ENCODE measurements at regions not wholly inside any gene's neighbourhood (a gene's known extent, or its start where the extent isn't known, plus 50 kb on each side); places are given as distances from the start of the nearest gene placed in this dataset.

DNA sequence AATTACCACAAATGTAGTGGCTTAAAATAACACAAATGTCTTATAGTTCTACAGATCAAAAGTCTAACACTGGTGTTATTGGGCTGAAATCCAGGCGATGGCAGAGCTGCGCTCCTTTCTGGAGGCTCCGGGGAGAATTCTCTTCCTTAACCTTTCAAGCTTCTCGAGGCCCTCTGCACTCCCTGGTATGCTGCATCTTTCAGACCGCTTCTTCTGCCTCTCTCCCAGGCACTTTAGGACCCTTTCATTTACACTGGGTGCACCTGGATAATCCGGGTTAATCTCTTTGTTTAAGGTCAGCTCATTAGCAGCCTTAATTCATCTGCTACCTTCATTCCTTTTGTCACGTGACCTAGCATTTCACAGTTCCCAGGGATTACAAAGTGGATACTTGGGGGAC is 211.3 kb upstream of the RFC3 start:
- Histone ChIP-seq H3K27ac (ENCODE audit: low read length) (no peak overlapping the region), H3K9me3 (no peaks in the 10 kb centered on the region), H3K27me3 (replicated peaks in 1 of 2; ENCODE audit: control insufficient read depth in 2 of 2, extremely low read depth in 1 of 2, insufficient read depth in 2 of 2, low read length in 1 of 2) (no peaks in the 10 kb centered on the region), H3K4me3 (ENCODE audit: control insufficient read depth in 1 of 2, extremely low read depth in 1 of 2, low read length in 1 of 2) (no peak overlapping the region), H3K4me1 (ENCODE audit: control insufficient read depth in 1 of 2, extremely low read depth in 1 of 2, insufficient read depth in 2 of 2, low read length in 2 of 2) (peaks cover 0 to 13% of the 10 kb centered on the region in 2 experiments), H3K36me3 (ENCODE audit: control insufficient read depth in 2 of 2, extremely low read depth in 1 of 2, insufficient read depth in 1 of 2, low read length in 1 of 2) (no peaks in the 10 kb centered on the region)
- WGBS (ENCODE audit: insufficient coverage): 96% methylated on average over 5 of the region's 7 CpGs
- peaks cover 16 to 18% (median 17%) of the 10 kb centered on the region in 3 donors for H3K4me1 Mint-ChIP-seq
- DNase-seq: no peak
- CTCF ChIA-PET: interaction anchor here in 1 of 2 donors (0.7 kb wide), 1 partner anchor 627 kb away, joined by 4 read pairs; no protein-coding TSS in a partner anchor
- POLR2A ChIA-PET: interaction anchor here in 1 of 2 donors (0.6 kb wide), 1 partner anchor 273 kb away, joined by 5 read pairs; no protein-coding TSS in a partner anchor
- no peak for ATAC-seq (replicated peaks in 1 of 4)
- no peak overlapping the region for H3K4me3 Mint-ChIP-seq
- peaks cover 3% of the 10 kb centered on the region for H3K36me3 Mint-ChIP-seq
- peaks cover 2 to 6% of the 10 kb centered on the region in 2 donors for H3K27me3 Mint-ChIP-seq
- H3K9me3 Mint-ChIP-seq: peaks cover 3 to 4% (median 4%) of the 10 kb centered on the region in 3 donors
- H3K27ac Mint-ChIP-seq: no peak overlapping the region

DNA sequence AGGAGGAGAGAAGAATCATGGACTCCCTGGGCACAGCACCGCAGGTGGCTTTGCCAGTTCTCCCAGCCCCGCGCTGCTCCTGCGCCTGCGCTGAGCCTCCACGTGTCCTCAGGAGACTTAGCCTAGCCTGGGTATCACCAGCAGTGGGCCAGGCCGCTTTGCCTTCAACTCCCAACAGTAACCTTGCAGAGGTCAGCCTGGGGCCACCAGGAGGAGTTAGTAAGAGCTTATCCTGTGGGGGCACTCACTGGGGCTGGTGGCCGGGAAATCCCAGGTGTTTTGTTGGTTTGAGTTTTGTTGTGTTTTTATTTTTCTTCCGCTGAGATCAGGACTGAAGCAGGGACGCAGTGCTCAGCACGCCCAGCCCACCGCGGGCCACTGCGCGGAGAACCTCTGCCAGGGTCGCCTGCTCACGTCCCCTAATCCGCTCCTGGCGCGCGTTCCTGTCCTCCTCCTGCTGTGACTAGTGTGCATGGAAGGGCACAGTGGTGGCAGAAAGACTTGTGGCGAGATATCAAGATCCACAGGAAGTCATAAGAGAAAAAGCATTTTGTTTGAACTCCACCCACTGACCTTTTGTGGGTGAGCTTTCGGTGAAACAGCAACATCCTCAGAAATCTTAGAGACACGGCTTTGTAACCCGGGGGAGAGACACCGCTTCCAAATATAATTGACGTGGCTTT is 207.4 kb upstream of the RFC3 start:
- H3K27ac ChIP-seq (ENCODE audit: low read length): peak overlapping the region; percentile 74
- CTCF ChIA-PET: interaction anchor here (0.6 to 1.0 kb wide), 2 partner anchors 68 to 970 kb away, joined by 4 to 5 read pairs; no protein-coding TSS in a partner anchor

DNA sequence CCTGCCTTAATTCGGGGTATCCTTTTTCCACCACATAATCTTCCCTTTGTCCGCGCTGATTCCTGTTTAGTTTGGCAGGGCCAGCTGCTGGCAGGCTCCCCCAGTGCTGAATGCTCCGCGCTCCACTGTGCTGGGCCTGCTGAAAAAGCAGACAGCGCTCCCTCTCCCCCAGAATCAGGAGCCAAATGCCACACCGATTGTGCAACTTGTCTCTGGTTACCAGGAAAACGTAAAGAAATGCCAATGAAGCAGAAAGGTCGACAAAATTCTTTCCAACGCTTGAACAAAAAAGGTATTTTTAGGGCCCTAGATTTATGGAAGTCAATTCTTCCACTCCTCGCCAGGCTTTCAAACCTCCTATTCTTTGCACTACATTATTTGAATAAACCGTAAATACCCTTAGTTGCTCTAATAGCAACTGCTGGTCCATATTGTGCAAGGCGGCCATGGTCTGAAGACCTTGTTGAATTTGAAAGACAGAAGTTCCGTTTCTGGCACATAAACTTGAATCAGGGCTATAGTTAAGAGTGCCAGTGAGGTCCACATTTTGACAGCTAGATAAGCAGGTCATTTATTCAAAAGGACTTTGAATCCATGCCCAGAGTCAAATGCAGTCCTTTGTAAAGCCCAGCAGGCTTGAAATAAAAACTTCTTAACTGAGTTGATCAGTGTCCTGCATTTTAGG is 206.7 kb upstream of the RFC3 start:
- CTCF ChIA-PET: interaction anchor here in 1 of 2 donors (1.0 kb wide), 1 partner anchor 68 kb away, joined by 4 read pairs; no protein-coding TSS in a partner anchor
- Histone ChIP-seq H3K4me1 (ENCODE audit: control insufficient read depth in 1 of 2, extremely low read depth in 1 of 2, insufficient read depth in 2 of 2, low read length in 2 of 2) (peaks cover 0 to 13% of the 10 kb centered on the region in 2 experiments), H3K27me3 (replicated peaks in 1 of 2; ENCODE audit: control insufficient read depth in 2 of 2, extremely low read depth in 1 of 2, insufficient read depth in 2 of 2, low read length in 1 of 2) (no peaks in the 10 kb centered on the region), H3K36me3 (ENCODE audit: control insufficient read depth in 2 of 2, extremely low read depth in 1 of 2, insufficient read depth in 1 of 2, low read length in 1 of 2) (no peaks in the 10 kb centered on the region), H3K27ac (ENCODE audit: low read length) (peak overlapping the region; percentile 74), H3K4me3 (ENCODE audit: control insufficient read depth in 1 of 2, extremely low read depth in 1 of 2, low read length in 1 of 2) (peak overlapping the region in 1 of 2 donors; percentile 41), H3K9me3 (no peaks in the 10 kb centered on the region)
- peaks cover 31 to 34% (median 33%) of the 10 kb centered on the region in 3 donors for H3K4me1 Mint-ChIP-seq
- no peaks in the 10 kb centered on the region for H3K9me3 Mint-ChIP-seq
- 57% methylated on average over 11 of the region's 14 CpGs for WGBS (ENCODE audit: insufficient coverage)
- H3K27me3 Mint-ChIP-seq: peaks cover 0 to 19% of the 10 kb centered on the region in 2 donors
- peak overlapping the region; percentile 67 to 82 (median 70) for H3K4me3 Mint-ChIP-seq
- H3K27ac Mint-ChIP-seq: peak overlapping the region; percentile 91 to 95
- H3K36me3 Mint-ChIP-seq: no peaks in the 10 kb centered on the region
- POLR2A ChIA-PET: interaction anchor here in 1 of 2 donors (1.0 kb wide), 1 partner anchor 67 kb away, joined by 3 read pairs; no protein-coding TSS in a partner anchor
- DNase-seq: peak in 2 of 35 experiments; percentile 0 to 1
- ATAC-seq (replicated peaks in 1 of 4): peak; percentile 16 to 37 (median 20)

More for the DNA sequence above, 207.4 kb upstream of the RFC3 start:
- Histone ChIP-seq H3K27me3 (replicated peaks in 1 of 2; ENCODE audit: control insufficient read depth in 2 of 2, extremely low read depth in 1 of 2, insufficient read depth in 2 of 2, low read length in 1 of 2) (no peaks in the 10 kb centered on the region), H3K4me1 (ENCODE audit: control insufficient read depth in 1 of 2, extremely low read depth in 1 of 2, insufficient read depth in 2 of 2, low read length in 2 of 2) (peaks cover 0 to 13% of the 10 kb centered on the region in 2 experiments), H3K36me3 (ENCODE audit: control insufficient read depth in 2 of 2, extremely low read depth in 1 of 2, insufficient read depth in 1 of 2, low read length in 1 of 2) (no peaks in the 10 kb centered on the region), H3K9me3 (no peaks in the 10 kb centered on the region), H3K4me3 (ENCODE audit: control insufficient read depth in 1 of 2, extremely low read depth in 1 of 2, low read length in 1 of 2) (peak overlapping the region in 1 of 2 donors; percentile 41)
- POLR2A ChIA-PET: interaction anchor here in 1 of 2 donors (1.0 kb wide), 1 partner anchor 66 kb away, joined by 3 read pairs; no protein-coding TSS in a partner anchor
- WGBS (ENCODE audit: insufficient coverage): 32% methylated on average over 22 of the region's 27 CpGs
- Mint-ChIP-seq H3K27me3 (peaks cover 0 to 13% of the 10 kb centered on the region in 2 donors), H3K4me3 (peak overlapping the region; percentile 67 to 82 (median 70)), H3K4me1 (peaks cover 31 to 34% (median 33%) of the 10 kb centered on the region in 3 donors), H3K27ac (peak overlapping the region; percentile 91 to 95), H3K36me3 (no peaks in the 10 kb centered on the region), H3K9me3 (no peaks in the 10 kb centered on the region)
- DNase-seq: peak in 34 of 35 experiments; percentile 1 to 59 (median 20)
- peak; percentile 71 to 85 (median 83) for ATAC-seq (replicated peaks in 1 of 4)

DNA sequence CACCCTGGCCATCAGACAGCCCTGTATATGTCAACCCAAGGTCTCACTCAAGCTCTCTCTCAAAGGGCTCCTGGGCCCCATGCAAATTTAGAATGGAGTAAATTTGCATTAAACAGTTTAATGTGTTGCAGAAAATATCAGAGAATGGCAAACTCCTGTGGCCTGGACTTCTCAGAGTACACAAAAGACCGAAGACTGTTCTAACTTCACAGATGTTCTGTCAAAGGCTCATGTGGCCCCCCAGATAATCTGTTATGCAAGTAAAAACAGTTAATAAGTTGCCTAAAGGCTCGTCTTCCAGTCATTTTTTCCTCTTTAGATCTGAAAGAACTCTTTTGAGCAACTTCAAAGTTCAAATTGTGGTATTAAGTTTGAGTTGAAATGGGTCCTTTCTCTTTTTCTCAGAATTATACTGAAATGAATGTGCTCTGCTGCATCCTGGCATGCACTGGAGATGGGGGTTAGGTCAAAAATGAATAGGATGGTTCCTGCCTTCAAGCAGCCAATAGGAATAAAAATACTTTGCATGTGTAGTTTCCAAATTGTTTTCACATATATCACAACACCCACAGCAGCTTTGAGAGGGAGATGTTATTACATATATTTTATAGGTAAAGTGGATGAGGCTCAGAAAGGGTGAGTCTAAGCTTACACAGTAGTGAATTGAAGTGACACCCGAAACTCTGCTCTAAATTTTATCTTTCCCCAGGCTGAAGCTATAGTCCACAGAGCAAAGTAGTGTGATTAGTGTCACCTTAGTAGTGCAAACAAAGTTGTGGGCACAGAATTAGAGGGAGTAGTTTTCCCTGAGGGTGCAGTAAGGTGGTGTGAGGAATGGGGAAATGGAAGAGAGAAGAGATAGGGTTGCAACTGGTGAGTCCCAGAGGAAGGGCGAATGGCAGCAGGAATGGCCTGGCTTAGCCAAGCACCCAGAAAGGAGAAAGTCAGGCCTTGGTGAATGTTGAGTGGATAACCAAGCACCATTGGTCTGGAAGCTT is 205.0 kb upstream of the RFC3 start:
- no peaks in the 10 kb centered on the region for H3K36me3 ChIP-seq (ENCODE audit: control insufficient read depth in 2 of 2, extremely low read depth in 1 of 2, insufficient read depth in 1 of 2, low read length in 1 of 2)
- H3K27me3 ChIP-seq (replicated peaks in 1 of 2; ENCODE audit: control insufficient read depth in 2 of 2, extremely low read depth in 1 of 2, insufficient read depth in 2 of 2, low read length in 1 of 2): no peaks in the 10 kb centered on the region
- H3K4me1 ChIP-seq (ENCODE audit: control insufficient read depth in 1 of 2, extremely low read depth in 1 of 2, insufficient read depth in 2 of 2, low read length in 2 of 2): peaks cover 0 to 13% of the 10 kb centered on the region in 2 experiments
- ATAC-seq (replicated peaks in 1 of 4): no peak
- H3K9me3 ChIP-seq: no peaks in the 10 kb centered on the region
- WGBS (ENCODE audit: insufficient coverage): 64% methylated on average over 2 of the region's 4 CpGs
- no peak overlapping the region for H3K4me3 ChIP-seq (ENCODE audit: control insufficient read depth in 1 of 2, extremely low read depth in 1 of 2, low read length in 1 of 2)
- ChIA-PET POLR2A (no interaction called here), CTCF (interaction anchor here in 1 of 2 donors (0.9 kb wide), 1 partner anchor 190 kb away, joined by 3 read pairs; no protein-coding TSS in a partner anchor)
- peak overlapping the region; percentile 24 to 71 for H3K27ac Mint-ChIP-seq
- H3K4me1 Mint-ChIP-seq: peaks cover 31 to 34% (median 33%) of the 10 kb centered on the region in 3 donors
- H3K27me3 Mint-ChIP-seq: peaks cover 0 to 21% of the 10 kb centered on the region in 2 donors
- H3K9me3 Mint-ChIP-seq: no peaks in the 10 kb centered on the region
- DNase-seq: no peak
- H3K36me3 Mint-ChIP-seq: no peaks in the 10 kb centered on the region
- peak overlapping the region in 1 of 3 donors; percentile 34 for H3K4me3 Mint-ChIP-seq
- H3K27ac ChIP-seq (ENCODE audit: low read length): no peak overlapping the region

DNA sequence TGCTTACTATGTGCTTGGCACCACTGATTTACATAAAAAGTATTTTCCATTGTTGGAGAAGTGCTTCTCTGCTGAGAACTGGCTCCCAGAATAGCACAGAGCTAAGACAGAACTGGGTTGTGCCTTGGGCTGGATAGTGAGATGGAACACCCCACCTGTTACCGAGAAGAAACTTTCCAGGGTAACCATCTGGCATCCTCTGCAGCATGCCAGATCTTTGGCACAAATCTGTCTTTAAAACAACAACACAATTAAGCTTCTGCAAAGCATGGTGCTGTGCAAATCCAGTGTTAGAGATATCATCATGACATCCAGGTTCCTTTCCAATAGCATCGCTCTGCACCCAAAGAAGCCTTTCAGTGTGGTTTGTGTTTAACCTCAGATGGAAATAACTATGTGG is 202.5 kb upstream of the RFC3 start:
- ChIA-PET CTCF (interaction anchor here (0.5 to 0.6 kb wide), 2 partner anchors 11 to 23 kb away, joined by 3 read pairs; no protein-coding TSS in a partner anchor), POLR2A (interaction anchor here in 1 of 2 donors (0.6 kb wide), 1 partner anchor 217 kb away, joined by 4 read pairs; no protein-coding TSS in a partner anchor)
- Mint-ChIP-seq H3K4me1 (peaks cover 26 to 30% (median 28%) of the 10 kb centered on the region in 3 donors), H3K27me3 (peaks cover 0 to 21% of the 10 kb centered on the region in 2 donors), H3K4me3 (no peak overlapping the region), H3K9me3 (no peaks in the 10 kb centered on the region), H3K36me3 (no peaks in the 10 kb centered on the region), H3K27ac (no peak overlapping the region)
- WGBS (ENCODE audit: insufficient coverage): 83% methylated on average over 1 of the region's 2 CpGs
- Histone ChIP-seq H3K27ac (ENCODE audit: low read length) (no peak overlapping the region), H3K9me3 (no peaks in the 10 kb centered on the region), H3K27me3 (replicated peaks in 1 of 2; ENCODE audit: control insufficient read depth in 2 of 2, extremely low read depth in 1 of 2, insufficient read depth in 2 of 2, low read length in 1 of 2) (no peaks in the 10 kb centered on the region), H3K36me3 (ENCODE audit: control insufficient read depth in 2 of 2, extremely low read depth in 1 of 2, insufficient read depth in 1 of 2, low read length in 1 of 2) (no peaks in the 10 kb centered on the region), H3K4me3 (ENCODE audit: control insufficient read depth in 1 of 2, extremely low read depth in 1 of 2, low read length in 1 of 2) (no peak overlapping the region), H3K4me1 (ENCODE audit: control insufficient read depth in 1 of 2, extremely low read depth in 1 of 2, insufficient read depth in 2 of 2, low read length in 2 of 2) (peaks cover 0 to 10% of the 10 kb centered on the region in 2 experiments)
- ATAC-seq (replicated peaks in 1 of 4) (no peak), DNase-seq (no peak)

Data from T-cell (primary cell).